Kidney (tissue), 13 donors: ENCODE measurements at regions not wholly inside any gene's neighbourhood (a gene's known extent, or its start where the extent isn't known, plus 50 kb on each side); places are given as distances from the start of the nearest gene placed in this dataset.

ENCODE experiments used
- DNase-seq, 5 donors: peaks; one replicate each; pipeline ENCODE4 v3.0.0-alpha.2; 2013 to 2020
- FAIRE-seq: peaks from 2 replicates; lab custom pipeline; 2012; peaks lifted over from hg19 to GRCh38; lab: Jason Lieb, UNC
- H3K27ac ChIP-seq, 2 donors: one replicate each; pipeline ENCODE4 v1.7.0; 2013; ENCODE audit warnings: low read depth in 2 of 2, low read length in 2 of 2, inconsistent platforms in 1 of 2
- H3K27me3 ChIP-seq: one replicate; pipeline ENCODE4 v1.7.1; 2013; ENCODE audit warnings: low read length, inconsistent platforms; ENCODE audit not compliant: control insufficient read depth, insufficient read depth
- H3K36me3 ChIP-seq, 3 donors: one replicate each; pipeline versions ENCODE4 v1.7.0 to v1.7.1; 2013; ENCODE audit warnings: low read length in 3 of 3, control low read depth in 1 of 3, inconsistent platforms in 1 of 3; ENCODE audit not compliant: insufficient read depth in 3 of 3, control insufficient read depth in 2 of 3
- H3K4me1 ChIP-seq, 3 donors: one replicate each; pipeline versions ENCODE4 v1.7.0 to v1.7.1; 2013; ENCODE audit warnings: low read length in 3 of 3, inconsistent platforms in 1 of 3, low read depth in 1 of 3; ENCODE audit not compliant: control insufficient read depth in 2 of 3, insufficient read depth in 2 of 3
- H3K4me3 ChIP-seq, 3 donors: one replicate each; pipeline versions ENCODE4 v1.7.0 to v1.8.1; 2013; ENCODE audit warnings: low read length in 3 of 3, control low read depth in 1 of 3, inconsistent platforms in 1 of 3
- H3K9ac ChIP-seq, 3 donors: one replicate each; pipeline versions ENCODE4 v1.7.0 to v1.7.1; 2013; ENCODE audit warnings: low read length in 3 of 3, control low read depth in 1 of 3, inconsistent platforms in 1 of 3
- H3K9me3 ChIP-seq, 3 donors: one replicate each; pipeline versions ENCODE4 v1.7.0 to v1.7.1; 2013; ENCODE audit warnings: low read length in 3 of 3, control low read depth in 1 of 3, inconsistent platforms in 1 of 3; ENCODE audit not compliant: control insufficient read depth in 2 of 3, insufficient read depth in 1 of 3
- CTCF ChIP-seq: IDR thresholded peaks from 3 replicates; pipeline ENCODE4 v1.5.1; 2012; ENCODE audit warnings: mild to moderate bottlenecking, moderate library complexity, borderline replicate concordance; ENCODE audit not compliant: insufficient read depth; ENCODE audit errors: extremely low read depth
- intact Hi-C: fragments of 100-400 bp; cut with DNase I; formaldehyde crosslinking; loops from one replicate; pipeline ENCODE4 v1.11.1; 2022
- donor health status: control.
- donor health status: control.
- donor health status: control.
- donor health status: control.
- donor health status: control.
- donor health status: DM: yes; HTN: yes; CAD: no.
- donor health status: Normal renal cell carcinoma (clear cell type).

GRCh38 chr3:59290358-59290757 lies 240.5 kb upstream of the CFAP20DC start:
- Histone ChIP-seq H3K9ac (no peak overlapping the region), H3K9me3 (peaks cover 0 to 11% (median 0%) of the 10 kb centered on the region in 3 donors), H3K36me3 (no peaks in the 10 kb centered on the region), H3K27me3 (no peaks in the 10 kb centered on the region), H3K27ac (no peak overlapping the region), H3K4me3 (no peak overlapping the region), H3K4me1 (no peaks in the 10 kb centered on the region)
- no peak for TF ChIP-seq CTCF
- intact Hi-C loops = no loop called here
- no peak for FAIRE-seq
- DNase-seq = no peak

- peaks cover 0 to 11% (median 0%) of the 10 kb centered on the region in 3 donors for H3K9me3 ChIP-seq
- no peaks in the 10 kb centered on the region for H3K36me3 ChIP-seq
- FAIRE-seq = no peak
- no peak for DNase-seq
- no peaks in the 10 kb centered on the region for H3K27me3 ChIP-seq
- intact Hi-C loops = no loop called here
- no peak overlapping the region for H3K9ac ChIP-seq
- H3K4me1 ChIP-seq = no peaks in the 10 kb centered on the region
- no peak for TF ChIP-seq CTCF
- no peak overlapping the region for H3K27ac ChIP-seq
- no peak overlapping the region for H3K4me3 ChIP-seq
These were observed 240.0 kb upstream of the CFAP20DC start for GRCh38 chr3:59289831-59290230.

GRCh38 chr3:59288951-59289350 lies 239.1 kb upstream of the CFAP20DC start:
- Histone ChIP-seq H3K4me1 (peaks cover 0 to 2% (median 0%) of the 10 kb centered on the region in 3 donors), H3K36me3 (no peaks in the 10 kb centered on the region), H3K9me3 (peaks cover 0 to 11% (median 0%) of the 10 kb centered on the region in 3 donors), H3K27ac (no peak overlapping the region), H3K27me3 (no peaks in the 10 kb centered on the region), H3K9ac (no peak overlapping the region), H3K4me3 (no peak overlapping the region)
- intact Hi-C loops = no loop called here
- no peak for TF ChIP-seq CTCF
- no peak for FAIRE-seq
- DNase-seq = no peak
